ENCODE measurements at regions not wholly inside any gene's neighbourhood (a gene's known extent, or its start where the extent isn't known, plus 50 kb on each side); places are given as distances from the start of the nearest gene placed in this dataset.
"Not testable (repeated sequence)": the region's sequence is repeated elsewhere in the genome, so short reads cannot be mapped to it uniquely, and the experiment has no call there.

DNA sequence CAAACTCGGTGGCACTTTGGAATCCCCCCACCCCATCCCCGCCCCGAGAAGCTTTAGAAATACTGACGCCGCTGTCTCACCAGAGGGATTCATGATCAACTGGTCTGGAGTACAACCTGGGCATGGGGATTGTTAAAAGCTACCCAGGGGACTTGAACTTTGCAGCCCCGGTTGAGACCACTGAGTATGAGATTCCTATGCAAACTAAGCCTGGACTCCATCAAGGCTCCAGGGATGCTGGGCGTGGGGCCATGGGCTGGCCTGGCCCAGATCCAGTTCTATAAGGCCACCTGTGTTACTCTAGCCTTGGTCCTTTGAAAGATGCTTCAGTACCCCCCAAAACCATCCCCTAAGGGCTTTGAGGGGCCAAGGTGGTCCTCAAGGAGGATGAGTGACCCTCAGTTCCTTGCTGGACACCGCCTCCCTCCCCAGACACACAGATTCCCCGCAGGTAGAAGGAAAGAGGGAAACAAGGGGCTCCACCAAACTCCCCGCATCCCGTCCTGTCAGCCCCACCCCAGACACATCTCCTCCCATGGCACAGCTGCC lies 68.5 kb downstream of the MRPL36 start:
- DNase-seq, result no peak

DNA sequence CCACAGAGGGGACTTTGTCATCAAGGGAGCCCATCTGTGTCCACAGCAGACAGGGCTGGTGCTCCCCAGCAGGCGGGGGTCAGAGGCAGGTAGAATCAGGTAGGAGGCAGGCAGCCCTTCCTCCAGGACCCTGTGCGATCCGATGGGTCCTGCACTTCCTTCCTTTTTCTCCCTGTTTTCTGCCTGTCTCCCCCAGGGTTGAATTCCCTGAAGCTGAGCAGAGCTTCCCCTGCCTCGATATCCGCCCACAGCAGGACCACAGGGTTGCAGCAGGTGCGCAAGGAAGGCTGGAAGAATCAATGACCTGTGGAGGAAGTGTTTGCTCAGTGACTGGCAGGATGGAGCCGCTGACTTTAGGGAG lies 69.2 kb downstream of the MRPL36 start:
- no peak for DNase-seq

DNA sequence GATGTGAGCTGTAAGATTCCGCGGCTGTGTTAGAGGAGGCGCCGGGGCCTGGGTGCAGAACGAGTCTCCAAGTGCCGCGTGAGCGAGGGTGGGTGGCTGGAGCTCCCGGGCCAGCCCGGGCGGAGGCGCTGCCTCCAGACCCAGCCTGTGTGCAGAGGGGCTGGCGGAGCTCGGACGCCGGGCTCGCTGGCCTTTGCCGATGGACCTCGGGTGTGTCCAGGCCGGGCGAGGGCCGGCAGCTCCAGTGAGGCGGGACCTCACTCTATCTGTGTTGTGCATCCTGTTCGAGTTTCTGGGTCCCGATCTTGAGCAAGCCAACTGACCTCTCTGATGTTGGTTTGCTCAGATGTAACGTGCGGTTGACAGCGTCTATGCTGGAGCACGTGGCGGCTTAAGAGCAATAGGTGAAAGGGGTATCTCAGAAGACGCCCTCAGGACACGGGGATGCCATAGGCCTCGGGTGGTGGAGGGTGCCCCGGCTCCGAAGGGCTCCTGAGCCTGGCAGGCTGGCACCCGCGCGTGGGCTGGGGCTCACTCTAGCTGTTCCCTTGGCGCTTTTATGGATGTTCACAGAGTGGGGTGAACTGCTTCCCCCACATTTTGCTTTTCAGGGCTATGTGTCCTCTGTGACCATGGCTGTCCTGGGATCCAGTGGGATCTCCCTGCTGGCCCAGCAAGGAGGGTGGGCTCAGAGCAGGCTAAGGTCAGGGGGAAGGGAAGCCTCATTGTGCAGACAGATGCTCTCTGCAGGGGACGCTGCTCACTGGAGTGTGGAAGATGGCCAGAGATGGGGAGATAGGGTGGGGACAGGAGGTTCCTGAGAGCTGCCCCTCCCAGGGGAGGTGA lies 69.8 kb downstream of the MRPL36 start:
- no peak for DNase-seq

DNA sequence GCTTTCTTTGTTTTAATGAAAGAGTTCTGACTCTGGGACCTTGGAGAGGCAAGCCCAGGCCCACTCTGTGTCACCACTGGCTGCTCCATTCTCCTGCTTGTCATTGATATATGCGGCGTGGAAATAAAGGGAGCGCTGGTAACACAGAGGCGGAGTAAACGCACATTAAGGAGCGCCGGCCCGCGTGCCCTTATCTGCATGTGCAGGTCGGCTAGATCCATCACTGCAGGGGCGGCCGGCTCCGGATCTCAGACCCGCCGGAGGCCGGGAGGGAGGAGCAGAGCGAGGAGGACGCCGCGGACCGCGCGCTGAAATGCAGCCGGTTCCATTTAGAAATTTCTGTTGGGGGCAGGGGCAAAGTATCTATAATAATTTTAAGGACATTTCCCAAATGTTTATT lies 70.8 kb downstream of the MRPL36 start:
- no peak for DNase-seq

DNA sequence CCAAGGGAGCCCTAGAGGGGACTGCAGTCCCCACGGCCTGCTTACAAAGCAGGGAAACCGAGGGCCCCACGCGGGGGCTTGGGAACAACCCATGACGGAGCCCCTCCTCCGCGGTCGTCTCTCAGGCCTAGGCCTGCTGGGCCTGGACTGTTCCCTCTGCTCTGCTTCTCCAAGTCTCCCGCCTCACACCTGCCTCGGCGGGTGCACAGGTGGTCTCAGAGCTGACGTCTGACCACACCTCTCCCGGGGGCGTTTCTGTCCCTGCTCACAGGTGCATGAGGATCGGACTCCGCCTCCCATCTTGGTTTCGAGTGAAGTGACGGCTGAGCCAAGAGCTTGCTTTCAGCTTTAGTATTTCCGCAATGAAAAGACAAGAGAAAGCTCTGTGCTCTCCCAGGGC lies 72.1 kb downstream of the MRPL36 start:
- no peak for DNase-seq

DNA sequence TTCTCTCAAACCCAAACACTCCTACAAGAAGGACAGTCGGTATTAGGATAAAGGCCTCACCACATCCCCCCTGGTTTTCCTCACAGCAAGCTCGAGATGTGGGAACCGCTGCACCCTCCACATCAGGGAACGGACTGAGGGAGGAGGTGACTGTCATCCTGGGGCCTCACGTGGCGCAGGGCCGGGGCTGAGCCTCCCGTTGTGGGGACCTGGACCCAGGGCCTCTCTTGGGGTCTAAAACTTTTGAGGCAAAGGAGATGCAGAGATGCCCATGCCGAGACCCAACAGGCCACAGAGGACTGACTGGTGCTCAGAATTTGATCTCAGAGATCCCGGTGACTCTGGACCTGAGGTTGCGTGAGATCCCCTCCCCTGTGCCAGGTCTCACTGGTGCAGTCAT lies 72.7 kb downstream of the MRPL36 start:
- no peak for DNase-seq

DNA sequence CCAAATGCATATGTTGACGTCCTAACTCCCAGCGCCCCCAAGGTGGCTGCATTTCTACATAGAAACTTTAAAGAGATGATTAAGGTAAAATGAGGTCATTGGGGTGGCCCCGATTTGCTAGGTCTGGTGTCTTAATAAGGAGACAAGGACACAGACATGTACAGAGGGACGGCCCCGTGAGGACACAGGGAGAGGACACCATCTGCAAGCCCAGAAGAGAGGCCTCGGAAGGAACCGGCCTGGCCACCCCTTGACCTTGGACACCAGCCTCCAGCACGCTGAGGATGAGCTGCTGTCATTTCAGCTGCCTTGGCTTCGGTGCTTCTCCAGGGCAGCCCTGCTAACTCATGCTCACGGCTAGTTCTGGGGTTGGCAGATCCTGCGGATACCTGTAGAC lies 73.2 kb downstream of the MRPL36 start:
- no peak for DNase-seq

DNA sequence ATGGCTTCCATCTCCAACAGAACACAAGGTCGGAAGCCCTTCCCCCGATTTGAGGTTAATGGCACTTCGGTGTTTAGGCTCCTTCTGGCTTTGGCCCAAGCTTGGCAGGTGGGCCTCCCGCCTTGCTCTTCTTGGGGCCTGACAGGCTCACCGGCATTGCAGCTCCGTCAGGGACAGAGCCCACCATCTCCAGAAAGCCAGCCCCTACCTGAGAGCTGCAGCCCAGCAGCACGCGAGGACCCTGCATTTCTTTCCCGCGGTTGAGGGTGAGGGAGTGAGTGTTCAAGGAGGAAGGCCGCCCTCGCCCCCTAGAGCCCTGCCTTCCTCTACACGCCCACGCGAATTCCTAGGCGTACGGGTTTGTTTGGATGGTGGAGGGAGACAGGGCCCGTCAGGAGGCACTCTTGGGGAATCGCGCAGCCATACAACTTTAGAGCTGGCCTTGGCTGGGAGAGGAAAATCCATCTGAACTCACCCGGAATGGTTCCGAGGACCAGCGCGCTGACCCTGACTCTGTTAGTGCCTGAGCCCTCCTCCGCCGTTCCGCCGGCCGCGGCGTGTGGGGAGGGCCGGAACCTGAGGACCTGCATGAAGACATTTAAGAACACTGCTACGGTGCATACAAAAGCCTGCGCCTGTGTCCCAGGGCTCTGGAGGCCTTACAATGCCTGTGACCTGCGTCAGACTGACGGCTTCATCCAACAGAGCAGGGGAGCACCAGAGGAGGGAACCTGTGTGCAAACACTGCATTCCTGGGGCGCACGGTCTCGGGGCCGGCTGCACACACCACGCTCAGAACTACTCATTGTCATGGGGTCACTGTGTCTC lies 73.8 kb downstream of the MRPL36 start:
- no peak for DNase-seq

DNA sequence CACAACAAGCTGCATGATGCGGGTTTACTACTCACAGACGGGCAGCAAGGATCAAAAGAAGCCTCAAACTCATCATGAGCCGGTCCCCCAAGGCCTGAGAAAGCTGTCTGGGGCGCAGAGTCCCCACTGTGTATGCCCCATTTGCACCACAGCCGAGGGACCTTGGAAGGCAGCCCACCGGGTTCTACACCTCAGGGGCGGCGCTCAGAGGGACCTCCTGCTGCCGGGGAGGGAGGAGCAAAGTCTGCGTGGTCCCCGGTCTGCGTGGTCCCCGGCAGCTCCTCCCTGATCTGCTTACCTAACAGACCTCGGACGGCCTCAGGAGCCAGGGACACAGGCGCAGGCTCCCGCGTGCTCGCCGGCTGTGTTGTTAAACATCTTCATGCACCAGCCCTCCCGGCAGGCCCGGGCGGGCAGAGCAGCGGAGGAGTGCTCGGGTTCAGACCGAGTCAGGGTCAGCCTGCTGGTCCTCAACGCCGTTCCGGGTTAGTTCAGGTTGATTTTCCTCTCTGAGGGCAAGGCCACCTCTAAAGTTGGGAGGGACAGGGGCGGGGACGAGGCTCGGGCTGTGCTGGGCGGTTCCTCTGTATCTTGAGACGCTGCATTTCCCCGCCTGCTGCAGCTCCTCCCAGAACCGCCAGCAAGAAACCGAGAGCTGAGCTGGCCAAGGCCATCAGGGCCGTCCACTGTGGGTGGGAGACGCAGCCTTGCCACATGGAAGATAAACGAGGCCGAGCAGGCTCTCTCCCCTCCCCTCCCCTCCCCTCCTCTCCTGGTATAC lies 74.6 kb downstream of the MRPL36 start:
- DNase-seq, result no peak

DNA sequence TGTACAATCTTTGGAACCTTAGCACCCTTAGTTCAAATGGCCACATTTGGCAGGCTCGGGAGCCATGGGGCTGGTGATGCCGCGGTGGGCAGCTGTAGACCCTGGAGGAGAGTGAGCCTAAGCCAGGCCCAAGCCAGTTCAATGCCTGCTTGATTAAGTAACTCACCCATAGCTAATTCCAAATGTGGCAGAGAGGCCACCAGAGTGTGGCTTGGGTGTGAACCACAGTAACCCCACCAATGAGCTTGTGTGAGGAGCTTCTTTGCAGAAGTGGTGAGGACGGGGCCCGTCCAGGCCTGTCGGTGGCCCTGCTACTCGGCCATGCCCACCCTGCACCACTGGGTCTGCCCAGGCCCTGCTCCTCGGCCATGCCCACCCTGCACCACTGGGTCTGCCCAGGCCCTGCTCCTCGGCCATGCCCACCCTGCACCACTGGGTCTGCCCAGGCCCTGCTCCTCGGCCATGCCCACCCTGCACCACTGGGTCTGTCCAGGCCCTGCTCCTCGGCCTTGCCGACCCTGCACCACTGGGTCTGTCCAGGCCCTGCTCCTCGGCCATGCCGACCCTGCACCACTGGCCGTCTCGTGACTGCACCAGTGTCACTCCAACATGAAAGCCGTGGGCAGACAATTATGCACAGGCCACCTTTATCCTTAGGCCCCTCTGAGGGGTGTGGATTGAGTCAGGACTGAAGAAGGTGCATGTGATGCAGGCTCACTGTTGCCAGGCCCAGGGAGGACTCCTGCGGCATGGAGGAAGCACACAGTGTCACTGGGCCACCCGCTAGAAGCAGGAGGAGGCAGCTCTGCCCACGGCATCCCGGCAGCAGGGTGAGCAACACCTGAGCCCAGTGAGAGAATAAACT lies 75.4 kb downstream of the MRPL36 start:
- no peak for DNase-seq

DNA sequence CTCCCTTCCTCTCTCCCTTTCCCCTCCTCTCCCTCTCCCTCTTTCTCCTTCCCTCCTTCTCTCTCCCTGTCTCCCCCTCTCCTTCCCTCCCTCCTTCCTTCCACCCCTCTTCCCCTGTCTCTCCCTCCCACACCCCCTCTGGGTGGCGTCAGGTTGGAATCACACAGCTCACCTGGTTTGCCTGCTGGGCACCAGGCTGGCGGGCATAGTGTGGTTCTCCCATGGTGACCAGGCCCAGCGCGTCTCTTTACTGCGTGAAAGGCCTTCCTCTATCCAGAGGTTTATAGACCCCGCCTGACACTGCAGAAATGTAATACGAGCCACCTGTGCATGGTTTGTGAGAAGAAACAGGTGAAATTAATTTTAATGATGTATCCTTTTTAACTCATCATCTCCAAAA lies 76.2 kb downstream of the MRPL36 start:
- DNase-seq, result no peak

DNA sequence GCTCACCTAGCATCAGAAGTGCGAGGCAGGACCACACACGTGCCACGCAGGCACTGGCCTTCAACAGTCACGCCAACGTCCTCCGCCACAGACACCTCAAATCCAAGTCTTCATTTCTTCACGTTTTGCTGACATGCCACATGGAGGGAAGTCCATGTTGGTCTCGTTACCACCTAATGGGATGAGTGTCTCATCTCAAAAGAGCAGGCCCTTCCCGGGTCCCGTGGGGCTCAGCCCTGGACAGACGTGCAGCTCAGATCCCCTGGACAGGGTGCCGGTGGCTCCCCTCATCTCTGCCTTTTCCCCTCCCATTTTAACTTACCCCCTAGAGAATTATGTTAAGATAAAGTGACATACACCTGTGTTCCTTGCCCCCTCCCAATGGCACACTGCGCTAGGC lies 76.8 kb downstream of the MRPL36 start:
- no peak for DNase-seq

DNA sequence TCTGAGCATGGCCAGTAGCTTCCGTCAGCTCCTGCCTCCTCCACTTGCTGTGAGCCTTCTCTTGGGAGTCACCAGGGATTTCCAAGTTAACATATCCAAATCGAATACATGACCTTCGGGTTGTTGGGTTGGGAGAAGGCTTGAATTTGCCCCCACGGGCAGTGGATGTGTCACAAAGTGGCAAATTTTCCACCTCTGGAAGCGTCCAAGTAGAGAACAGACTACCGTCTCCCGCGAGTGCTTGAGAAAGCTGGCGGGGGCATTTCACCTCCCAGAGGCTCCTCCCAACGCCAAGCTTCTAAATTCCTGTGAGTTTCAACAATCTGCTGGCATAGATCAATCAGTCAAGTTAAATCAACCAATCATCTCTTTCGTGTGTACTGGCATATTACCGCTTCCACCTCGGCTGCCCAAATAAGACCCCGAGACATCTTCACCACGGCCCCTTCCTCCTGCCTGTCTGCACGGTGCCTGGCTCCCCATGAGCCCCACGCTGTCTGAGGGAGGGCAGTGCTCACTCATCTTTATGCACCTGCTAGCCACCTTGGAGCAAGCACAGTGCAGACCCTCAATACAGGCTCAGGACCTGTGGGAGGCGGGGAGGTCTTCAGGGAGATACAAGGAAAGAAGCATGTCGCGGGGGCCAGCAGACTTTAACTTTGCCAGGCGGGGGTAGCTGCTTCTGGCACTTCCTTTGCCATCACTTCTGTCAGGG lies 79.1 kb downstream of the MRPL36 start:
- DNase-seq, result no peak

DNA sequence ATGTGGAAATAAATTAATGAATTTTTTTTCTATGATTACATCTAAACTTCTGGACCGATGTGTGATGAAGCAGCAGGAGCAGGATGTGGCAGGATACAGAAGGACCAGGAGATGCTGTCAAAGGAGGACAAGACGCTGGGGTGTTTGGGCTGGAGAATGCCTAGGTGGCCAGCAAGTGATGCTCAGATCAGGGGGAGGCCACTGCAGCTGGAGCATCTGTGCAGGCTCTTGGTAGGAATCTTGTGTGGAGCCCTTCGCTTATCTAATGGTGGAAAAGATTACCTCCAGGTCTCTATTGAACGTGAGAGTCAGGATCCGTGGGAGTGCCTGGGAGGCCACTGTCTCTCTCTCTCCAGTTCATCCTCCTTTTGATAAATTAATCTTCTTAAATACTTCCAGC lies 79.8 kb downstream of the MRPL36 start:
- no peak for DNase-seq

DNA sequence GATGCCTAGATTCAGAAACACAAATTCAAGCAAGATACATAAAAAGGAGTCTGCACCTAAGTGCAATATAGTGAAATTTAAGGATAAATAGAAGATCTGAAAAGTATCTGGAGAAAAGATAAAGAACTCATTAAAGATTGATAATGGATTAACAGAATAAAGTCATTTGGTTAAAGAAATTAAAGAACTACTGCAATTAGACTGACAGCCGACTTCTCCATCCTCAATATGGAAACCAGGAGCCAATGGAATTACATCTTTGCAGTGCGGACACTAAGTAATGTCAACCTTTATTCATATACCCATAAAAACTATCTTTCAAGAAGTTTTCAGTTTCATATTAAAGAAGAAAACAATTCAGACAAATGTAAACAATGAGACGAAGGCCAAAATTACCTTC lies 81.0 kb downstream of the MRPL36 start:
- DNase-seq, result no peak

DNA sequence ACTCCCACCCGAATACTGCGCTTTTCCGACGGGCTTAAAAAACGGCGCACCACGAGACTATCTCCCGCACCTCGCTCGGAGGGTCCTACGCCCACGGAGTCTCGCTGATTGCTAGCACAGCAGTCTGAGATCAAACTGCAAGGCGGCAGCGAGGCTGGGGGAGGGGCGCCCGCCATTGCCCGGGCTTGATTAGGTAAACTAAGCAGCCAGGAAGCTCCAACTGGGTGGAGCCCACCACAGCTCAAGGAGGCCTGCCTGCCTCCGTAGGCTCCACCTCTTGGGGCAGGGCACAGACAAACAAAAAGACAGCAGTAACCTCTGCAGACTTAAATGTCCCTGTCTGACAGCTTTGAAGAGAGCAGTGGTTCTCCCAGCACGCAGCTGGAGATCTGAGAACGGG lies 89.5 kb downstream of the MRPL36 start:
- not testable (repeated sequence) for DNase-seq

DNA sequence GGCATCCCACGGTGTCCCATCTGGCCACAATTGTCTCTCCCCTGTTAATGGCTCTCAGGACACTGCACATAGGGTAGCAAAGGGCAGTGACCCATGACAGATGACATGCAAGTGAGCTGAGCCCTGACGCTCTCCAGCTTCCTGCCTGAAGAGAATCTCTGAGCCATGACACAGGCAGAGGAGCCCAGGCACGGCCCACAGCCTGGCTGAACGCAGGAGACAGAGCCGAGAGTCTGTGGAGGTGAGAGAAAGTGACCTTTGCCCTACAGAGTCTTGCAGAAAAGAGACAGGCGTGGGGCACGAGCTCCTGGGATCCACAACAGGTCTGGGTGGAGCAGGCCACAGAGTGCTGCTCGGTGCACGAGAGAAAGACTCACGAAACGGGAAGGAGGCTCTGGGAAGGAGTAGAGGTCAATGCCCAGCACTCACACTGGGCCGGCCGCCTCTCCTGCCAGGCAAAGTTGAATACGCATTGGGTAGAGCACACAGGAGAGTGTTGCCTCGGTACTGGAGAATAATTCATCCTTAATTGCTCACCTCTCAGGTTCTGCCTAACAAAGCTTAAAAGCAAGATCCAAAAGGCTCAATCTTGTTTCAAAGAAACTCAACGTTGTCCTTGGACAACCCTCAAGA lies 90.3 kb downstream of the MRPL36 start:
- DNase-seq, result no peak

DNA sequence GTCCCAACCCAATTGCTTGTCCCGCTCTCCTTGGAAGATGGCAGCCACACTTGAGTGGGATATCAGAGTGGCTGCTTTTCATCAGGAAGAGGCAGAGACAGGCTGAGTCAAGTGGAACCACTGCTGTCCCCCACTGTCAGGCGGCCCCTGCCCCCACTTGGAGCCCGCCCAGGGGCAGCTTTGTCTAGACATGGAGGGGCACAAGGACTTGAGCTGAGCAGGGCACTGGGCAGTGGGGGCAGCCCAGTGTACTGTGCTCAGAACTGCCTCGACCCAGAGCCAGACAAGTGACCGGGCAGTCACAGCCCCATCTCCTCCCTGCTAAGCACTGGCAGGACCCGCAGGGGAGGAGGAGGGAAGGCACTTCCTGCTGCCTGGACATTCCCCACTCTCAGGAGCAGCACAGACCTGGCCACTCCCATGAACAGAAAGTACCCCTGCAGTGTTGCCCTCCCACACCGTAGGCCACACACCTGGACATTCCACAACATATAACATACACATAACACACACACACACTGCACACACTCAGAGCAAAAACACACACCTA lies 91.0 kb downstream of the MRPL36 start:
- no peak for DNase-seq

DNA sequence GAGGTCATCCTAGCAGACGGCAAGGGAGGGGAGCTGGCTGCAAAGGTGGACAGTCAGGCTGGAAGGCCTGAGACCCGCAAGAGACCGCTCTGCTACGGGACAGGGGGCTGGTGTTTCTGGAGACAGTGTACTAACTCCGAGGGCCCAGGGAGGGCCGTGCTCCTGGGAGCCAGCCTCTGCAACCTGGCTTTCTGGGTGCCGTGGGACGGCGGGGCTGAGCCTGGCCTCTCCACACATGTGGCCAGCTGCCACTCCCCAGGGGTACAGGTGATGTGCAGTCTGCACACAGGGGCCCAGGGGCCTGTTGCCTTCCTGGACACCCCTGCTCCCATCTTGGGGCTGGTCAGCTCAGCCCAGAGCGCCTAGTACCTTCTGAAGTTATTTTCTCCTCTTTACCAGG lies 92.2 kb downstream of the MRPL36 start:
- DNase-seq, result no peak

DNA sequence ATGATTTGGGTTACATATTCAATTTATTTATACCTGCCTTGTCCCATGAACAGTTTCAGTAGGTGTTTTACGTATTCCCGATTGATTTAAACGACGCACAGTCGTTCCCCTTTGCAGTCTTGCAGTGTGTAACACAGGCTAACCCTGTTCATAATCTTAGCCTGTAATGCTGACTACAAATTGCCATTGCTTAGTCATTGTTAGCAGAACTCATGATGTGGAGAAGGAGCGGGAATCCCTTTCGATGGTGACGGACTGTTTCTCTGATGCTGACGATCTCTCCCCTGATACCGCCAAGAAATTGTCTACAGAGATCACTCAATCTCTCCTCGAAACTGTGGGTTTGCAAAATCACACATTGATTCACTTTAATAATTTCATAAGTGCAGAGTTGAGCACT lies 93.2 kb downstream of the MRPL36 start:
- DNase-seq, result no peak

DNA sequence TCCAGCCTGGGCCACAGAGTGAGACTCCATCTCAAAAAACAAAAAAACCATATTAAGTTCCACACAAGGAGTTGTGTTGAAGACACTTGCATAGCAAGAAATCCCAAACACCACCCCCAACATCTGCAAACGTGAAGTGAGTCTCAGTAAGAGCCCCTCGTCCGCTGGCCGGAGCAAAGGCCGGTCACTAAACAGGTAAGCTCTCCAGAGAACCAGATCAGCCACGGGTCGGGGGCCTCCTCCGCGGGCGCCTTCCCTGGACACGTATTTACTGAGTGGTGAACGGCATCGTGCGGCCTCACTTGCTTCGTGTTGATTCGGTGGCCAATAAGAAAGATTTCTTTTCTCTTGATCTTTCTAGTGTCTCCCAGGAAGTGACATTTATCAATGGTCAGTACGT lies 93.6 kb downstream of the MRPL36 start:
- DNase-seq, result no peak
